GM19467 (cell line): ENCODE measurements at regions not wholly inside any gene's neighbourhood (a gene's known extent, or its start where the extent isn't known, plus 50 kb on each side); places are given as distances from the start of the nearest gene placed in this dataset.

Experiments used
- ATAC-seq: cut with Tn5 transposase; IDR thresholded peaks from one replicate; pipeline ENCODE4 v1.9.1; 2021; ENCODE audit warnings: mild to moderate bottlenecking, moderate library complexity; ENCODE audit not compliant: unreplicated experiment

GRCh38 chr13:72181661-72182060, 314.7 kb upstream of the DACH1 start:
- ATAC-seq, result no peak

GRCh38 chr13:72180253-72180952, 313.4 kb upstream of the DACH1 start:
- no peak for ATAC-seq

DNA sequence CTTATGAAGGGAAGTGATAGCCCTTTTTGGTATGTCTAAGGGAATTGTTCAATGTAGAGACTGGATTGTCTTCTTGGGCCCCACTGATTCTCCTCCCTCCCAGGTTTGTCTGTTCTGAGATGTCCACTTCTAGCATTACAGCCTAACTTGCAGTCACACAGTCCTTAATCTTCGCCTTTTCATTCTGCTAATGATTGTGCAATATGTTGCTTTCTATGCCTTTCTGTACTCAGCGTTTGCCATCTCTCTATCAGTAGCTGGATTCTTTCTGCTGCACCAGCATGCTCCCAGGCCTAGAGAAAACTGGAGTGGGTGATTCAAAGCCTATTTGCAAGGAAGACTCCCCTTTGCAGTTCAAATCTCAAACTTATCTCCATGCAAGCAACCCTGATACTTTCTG, 307.5 kb upstream of the DACH1 start:
- no peak for ATAC-seq

- ATAC-seq, result no peak
Observed at GRCh38 chr13:72170571-72170970, 303.6 kb upstream of the DACH1 start.

- ATAC-seq, result no peak
Observed at GRCh38 chr13:72168126-72168855, 301.3 kb upstream of the DACH1 start.

DNA sequence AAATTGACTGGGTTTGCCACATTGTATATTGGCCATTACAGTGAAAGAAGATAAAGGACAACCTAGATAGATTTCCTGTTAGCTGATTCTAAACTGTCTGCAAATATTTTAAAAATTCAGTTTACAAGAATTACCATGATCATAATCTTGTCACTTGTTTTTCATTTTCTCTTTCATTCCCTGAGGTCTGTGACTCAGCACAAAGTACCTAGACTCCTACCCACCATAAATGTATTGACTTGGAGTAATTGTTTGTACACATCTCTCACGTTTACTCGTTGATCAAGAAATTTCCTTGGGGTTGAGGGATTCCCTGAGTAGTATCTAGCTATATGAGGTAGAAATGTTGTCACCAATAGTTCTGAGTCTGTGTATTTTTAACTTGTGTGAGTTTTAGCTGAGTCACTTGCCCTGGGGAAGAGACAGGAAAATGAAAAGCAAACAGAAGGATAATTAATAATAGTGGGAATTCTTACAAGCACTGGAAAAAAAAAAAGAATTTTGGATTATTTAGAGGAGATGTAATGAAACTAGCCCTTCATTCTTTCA, 299.2 kb upstream of the DACH1 start:
- ATAC-seq, result no peak

DNA sequence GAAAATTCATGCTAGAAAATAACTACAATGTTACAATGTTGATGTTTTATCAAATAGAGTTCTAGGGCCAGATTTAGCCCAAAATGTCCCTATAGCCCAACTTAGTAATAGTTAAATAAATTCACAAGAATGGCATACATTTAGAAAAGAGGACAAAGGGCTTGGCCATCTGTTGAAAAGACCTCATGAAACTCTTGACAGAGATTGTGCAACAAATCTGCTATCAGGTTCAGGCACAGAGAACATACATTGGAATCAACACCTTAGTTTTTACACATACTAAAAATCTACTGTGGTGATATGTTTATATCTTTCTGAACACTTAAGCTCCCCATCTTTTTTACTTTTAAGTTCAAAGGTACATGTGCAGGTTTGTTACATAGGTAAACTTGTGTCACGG, 298.3 kb upstream of the DACH1 start:
- ATAC-seq, result no peak

GRCh38 chr13:72164811-72165210, 297.8 kb upstream of the DACH1 start:
- no peak for ATAC-seq

- no peak for ATAC-seq
Observed at GRCh38 chr13:72163678-72164077, 296.7 kb upstream of the DACH1 start.

DNA sequence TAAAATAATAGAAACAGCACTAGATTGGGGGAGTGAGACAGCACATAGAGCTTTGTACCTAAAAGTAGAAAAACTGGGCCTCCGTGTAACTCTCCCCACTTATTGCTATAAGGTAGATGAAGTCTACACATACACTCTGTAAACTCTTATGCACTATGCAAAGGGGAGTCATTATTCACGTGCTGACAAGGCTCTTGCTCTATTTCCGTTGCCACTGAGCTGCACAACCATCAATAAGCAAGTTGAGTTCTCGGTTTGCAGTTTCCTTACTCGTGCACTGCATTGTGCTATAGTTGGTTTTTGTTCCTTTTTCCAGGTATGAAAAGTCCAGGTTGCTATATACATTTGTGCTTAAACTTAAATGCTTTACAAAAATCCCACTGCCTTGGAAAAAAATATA, 294.0 kb upstream of the DACH1 start:
- no peak for ATAC-seq

- no peak for ATAC-seq
Observed at GRCh38 chr13:72156760-72157159, 289.8 kb upstream of the DACH1 start.

DNA sequence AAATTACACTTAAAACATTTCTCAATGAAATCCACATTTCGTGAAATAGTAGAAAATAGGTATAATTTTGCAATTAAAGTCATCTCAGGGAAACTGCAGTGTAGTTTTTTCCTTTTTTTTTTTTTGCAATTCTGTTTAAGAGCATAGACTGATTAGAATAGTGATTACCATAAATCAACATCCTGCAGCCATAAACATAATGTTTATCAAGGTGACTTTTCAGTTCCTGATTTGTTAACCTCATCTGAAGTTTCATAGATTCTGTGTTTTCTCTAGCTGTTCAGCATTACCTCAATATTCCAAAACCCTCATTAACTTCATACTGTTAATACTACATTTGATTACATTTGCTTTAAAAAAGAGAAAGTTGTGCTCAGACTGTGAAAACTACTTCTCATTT, 286.3 kb upstream of the DACH1 start:
- no peak for ATAC-seq

DNA sequence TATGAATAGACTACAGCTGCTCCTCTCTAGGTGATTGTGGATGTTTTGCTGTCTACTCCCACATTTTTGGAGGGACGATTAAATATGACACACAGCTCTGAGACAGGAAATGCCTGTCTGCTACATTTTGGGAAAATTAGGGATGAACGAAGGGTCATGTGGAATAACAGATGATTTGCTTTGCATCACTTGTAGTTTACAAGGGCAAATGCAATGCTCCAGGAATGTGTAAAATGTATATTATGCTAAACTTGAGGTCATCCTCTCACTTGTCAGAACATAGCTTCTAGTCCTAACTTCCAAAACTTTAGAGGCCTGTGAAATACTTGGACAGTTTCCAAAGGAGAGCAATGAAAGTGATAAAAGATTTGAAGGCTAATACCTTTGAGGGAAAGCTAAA, 284.2 kb upstream of the DACH1 start:
- no peak for ATAC-seq

DNA sequence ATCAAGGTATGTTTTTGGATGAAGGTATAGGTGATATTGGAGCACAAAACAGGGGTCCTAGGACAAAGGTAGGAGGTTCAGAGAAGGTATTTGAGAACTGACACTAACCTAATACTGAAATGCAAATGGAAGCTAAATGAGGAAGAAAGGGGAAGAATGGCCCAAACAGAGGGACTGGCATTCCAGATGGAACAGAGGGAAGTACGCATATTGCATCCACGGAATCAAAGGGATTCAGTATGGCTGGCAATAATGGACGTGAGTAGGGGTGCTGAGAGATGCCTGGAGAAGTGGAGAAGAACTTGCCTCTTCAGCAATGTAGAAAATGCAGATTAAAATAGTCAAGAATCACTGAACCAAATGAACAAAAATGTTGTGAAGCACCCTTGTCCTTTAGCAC, 283.5 kb upstream of the DACH1 start:
- ATAC-seq, result no peak

GRCh38 chr13:72149701-72150100, 282.7 kb upstream of the DACH1 start:
- ATAC-seq, result no peak

GRCh38 chr13:72146816-72147215, 279.8 kb upstream of the DACH1 start:
- no peak for ATAC-seq

- ATAC-seq, result no peak
Observed at GRCh38 chr13:72145383-72145782, 278.4 kb upstream of the DACH1 start.

DNA sequence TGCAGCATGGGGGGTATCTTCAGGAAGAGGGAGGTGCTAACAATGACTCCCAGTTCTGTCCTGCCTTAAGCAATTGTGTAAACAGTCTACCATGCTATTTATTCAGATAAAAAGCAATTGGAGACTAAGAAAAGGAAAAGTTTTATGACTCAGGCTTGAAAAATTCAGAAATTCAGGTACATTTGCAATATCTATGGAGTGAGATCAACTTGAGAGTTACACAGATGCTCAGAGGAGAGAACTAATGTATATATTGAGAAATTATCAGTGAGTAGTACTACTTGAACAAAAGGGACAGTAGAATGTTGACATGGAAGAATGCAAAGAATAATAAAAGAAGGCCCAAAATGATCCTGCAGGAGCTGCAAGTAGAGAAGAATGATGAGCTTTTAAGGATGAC, 277.6 kb upstream of the DACH1 start:
- no peak for ATAC-seq

DNA sequence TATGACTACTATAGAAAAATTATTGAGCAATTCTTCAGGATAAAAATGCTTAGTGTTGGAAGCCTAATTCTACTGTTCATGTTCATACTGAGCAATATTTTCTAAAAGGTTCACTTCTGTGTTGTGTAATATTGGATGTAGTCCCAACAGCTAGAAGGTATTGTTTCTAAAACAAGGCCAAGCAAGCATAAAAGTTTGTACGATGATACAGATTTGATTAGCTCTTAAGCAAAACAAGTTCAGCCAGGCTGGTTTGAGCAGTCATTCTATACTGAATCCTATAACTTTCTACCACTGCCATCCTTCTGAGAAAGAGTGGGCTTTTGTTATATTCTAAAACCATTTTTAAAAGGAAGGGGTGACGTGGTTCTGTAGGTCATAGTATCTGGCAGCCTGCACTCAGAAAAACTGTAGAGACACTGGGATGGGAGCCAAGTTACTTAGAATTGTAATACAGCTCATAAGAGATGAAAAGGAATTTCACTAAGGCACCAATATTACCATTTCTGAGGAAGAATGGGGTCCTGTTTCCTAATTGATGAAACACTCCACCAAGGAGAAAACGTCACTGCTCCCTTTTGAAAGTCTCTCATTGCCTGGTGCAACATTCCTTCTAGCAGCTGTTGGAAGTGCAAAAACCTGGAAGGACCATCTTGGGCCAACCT, 275.0 kb upstream of the DACH1 start:
- ATAC-seq, result no peak

DNA sequence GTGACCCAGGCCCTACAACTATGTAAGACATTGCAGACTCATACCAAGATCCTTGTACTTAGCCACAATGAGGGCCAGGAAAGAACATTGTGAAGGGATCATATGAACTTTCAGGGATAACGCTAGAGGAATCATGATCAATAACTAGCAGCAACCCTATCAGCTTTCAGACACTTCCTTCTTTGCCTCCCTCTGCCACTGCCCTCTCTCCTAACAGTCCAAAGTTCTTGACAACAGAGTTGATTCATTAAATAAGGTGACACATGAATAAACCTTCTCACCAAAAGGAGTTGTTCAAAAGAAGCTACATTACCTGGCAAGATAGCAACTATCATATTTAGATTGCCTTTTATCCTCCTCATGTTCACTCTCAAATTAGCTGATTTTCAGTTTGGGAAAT, 272.2 kb upstream of the DACH1 start:
- ATAC-seq, result no peak

DNA sequence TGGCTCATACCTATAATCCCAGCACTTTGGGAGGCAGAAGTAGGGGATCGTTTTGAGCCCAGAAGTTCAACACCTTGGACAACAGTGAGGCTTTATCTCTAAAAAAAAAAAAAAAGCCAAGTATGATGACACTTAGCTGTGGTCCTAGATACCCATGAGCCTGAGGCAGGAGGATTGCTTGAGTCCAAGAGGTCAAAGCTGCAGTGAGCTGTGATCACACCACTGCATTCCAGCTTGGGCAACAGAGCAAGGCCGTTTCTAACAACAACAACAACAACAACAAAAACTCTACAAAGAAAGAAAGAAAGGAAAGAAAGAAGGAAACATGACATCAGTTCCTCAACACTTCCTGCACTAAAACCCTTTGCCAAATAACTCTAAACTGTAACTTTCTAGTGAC, 265.1 kb upstream of the DACH1 start:
- ATAC-seq, result no peak

- no peak for ATAC-seq
Observed at GRCh38 chr13:72129117-72129516, 262.1 kb upstream of the DACH1 start.
